Activated naive CD8-positive, alpha-beta T cell (primary cell): ENCODE measurements at regions not wholly inside any gene's neighbourhood (a gene's known extent, or its start where the extent isn't known, plus 50 kb on each side); places are given as distances from the start of the nearest gene placed in this dataset.

ENCODE experiments used
- H3K27ac Mint-ChIP-seq: one replicate; pipeline ENCODE4 v1.8.0; 2021; ENCODE audit warnings: mixed read lengths
- H3K27me3 Mint-ChIP-seq: one replicate; pipeline ENCODE4 v1.8.0; 2021; ENCODE audit warnings: mixed read lengths
- H3K36me3 Mint-ChIP-seq: one replicate; pipeline ENCODE4 v1.8.0; 2021; ENCODE audit warnings: mixed read lengths
- H3K4me1 Mint-ChIP-seq: one replicate; pipeline ENCODE4 v1.8.0; 2021; ENCODE audit warnings: low read depth, mixed read lengths
- H3K4me3 Mint-ChIP-seq: one replicate; pipeline ENCODE4 v1.8.0; 2021; ENCODE audit warnings: mild to moderate bottlenecking, mixed read lengths
- H3K9me3 Mint-ChIP-seq: one replicate; pipeline ENCODE4 v1.8.0; 2021; ENCODE audit warnings: low read depth, mixed read lengths

DNA sequence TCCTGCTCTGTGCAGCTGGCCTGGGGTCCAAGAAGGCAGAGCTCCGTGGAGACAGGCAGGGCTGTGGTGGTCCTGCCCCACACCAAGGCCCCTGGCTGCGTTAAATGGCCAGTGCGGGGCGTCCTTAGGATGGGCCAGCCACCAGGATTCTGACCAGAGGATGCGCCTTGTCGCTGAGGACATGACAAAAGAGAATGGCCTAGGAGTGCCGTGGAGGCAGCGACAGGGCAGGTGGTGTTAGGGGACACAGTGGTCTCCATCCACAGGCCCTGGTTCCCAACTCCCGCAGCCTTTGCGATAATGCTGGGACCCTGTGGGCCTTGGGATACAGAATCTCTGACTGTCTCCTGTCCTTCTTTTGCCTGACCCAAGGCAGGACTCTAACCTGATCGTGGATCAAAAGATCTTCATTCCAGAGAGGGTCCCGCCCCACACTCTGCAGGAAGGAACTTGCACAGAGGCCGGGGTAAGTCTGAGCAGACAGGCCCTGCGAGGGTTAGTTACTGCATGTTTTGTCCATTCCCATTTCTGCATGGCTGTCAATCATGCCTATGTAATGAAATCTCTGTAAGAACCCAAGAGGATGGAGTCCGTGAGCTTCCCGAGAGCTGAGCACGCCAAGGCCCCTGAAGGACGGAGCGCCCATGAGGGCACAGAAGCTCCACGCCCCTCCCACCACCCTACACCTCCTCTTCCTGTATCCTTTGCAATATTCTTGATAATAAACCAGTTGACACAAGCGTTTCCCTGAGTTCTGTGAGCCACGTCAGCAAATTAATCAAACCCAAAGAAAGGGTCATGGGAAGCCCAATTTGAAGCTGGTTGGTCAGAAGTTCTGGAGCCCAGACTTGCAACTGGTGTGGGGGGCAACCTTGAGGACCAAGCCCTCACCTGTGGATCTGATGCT is 251.5 kb upstream of the SALL3 start:
- Mint-ChIP-seq H3K27me3 (peaks cover 4% of the 10 kb centered on the region), H3K36me3 (no peaks in the 10 kb centered on the region), H3K4me1 (no peaks in the 10 kb centered on the region), H3K4me3 (no peak overlapping the region), H3K27ac (no peak overlapping the region), H3K9me3 (no peaks in the 10 kb centered on the region)

DNA sequence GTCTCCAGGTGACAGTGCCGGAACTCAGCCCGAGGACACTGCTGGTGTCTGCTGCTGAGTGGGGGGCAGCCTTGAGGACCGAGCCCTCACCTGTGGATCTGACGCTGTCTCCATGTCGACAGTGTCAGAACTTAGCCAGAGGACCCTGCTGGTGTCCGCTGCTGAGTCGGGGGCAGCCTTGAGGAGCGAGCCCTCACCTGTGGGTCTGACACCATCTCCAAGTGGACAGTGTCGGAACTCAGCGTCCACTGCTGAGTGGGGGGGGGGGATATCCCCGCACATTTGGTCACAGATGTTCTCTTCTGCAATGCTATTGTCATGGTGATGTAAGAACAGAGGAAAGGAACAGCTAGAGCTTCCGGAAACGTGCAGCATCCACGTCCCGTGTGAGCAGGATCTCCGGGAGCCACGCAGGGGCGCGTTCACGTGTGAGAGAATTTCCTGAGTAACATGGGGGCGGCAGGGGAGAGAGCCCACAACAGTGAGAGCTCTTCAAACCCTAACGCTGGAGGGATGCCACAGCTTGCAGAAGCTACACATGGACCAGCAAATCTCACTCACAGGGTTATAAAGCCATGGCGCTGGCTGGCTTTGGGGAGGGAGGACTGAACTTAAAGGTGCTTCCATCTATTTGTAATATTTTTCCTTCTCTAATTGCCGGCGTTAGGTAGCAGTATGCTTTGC is 250.7 kb upstream of the SALL3 start:
- no peaks in the 10 kb centered on the region for H3K36me3 Mint-ChIP-seq
- H3K27ac Mint-ChIP-seq: no peak overlapping the region
- H3K9me3 Mint-ChIP-seq: no peaks in the 10 kb centered on the region
- H3K4me3 Mint-ChIP-seq: no peak overlapping the region
- peaks cover 4% of the 10 kb centered on the region for H3K27me3 Mint-ChIP-seq
- no peaks in the 10 kb centered on the region for H3K4me1 Mint-ChIP-seq

DNA sequence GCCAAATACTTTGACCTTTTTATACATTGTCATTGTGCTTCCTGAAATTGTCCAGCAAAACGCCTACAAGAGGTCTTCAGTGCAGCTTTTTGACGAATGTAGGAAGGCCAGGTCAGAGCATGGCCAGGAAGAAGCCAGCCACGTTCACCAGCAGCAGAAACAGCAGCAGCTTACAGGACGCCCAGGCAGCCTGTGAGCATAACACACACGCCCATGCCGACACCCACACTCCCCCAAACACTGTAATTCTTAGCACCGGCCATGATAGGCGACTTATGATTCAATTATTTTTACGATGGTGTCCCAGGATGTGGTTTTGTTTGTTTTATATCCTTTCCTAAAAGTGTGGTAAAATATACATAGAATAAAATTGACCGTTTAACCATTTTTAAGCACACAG is 249.1 kb upstream of the SALL3 start:
- Mint-ChIP-seq H3K4me3 (no peak overlapping the region), H3K36me3 (no peaks in the 10 kb centered on the region), H3K9me3 (no peaks in the 10 kb centered on the region), H3K27me3 (peaks cover 3% of the 10 kb centered on the region), H3K27ac (no peak overlapping the region), H3K4me1 (no peaks in the 10 kb centered on the region)

DNA sequence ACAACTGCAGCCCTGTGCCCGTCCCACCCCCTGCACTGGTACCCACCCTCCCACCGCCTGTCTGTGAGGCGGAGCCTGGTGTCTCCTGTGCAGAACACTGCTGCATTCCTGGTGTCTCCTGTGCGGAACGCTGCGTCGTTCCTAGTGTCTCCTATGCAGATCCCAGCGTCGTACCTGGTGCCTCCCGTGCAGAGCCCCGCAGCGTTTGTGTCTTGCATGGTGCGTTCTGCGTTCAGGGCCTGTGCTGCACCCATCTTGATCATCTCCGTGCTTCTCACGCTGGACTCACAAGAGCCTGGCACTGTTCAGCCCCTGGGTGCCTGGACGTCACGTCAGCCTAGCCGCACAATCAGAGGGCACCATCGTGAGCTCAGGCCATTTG is 248.6 kb upstream of the SALL3 start:
- H3K27ac Mint-ChIP-seq: no peak overlapping the region
- H3K4me3 Mint-ChIP-seq: no peak overlapping the region
- no peaks in the 10 kb centered on the region for H3K36me3 Mint-ChIP-seq
- peaks cover 3% of the 10 kb centered on the region for H3K27me3 Mint-ChIP-seq
- no peaks in the 10 kb centered on the region for H3K4me1 Mint-ChIP-seq
- no peaks in the 10 kb centered on the region for H3K9me3 Mint-ChIP-seq

DNA sequence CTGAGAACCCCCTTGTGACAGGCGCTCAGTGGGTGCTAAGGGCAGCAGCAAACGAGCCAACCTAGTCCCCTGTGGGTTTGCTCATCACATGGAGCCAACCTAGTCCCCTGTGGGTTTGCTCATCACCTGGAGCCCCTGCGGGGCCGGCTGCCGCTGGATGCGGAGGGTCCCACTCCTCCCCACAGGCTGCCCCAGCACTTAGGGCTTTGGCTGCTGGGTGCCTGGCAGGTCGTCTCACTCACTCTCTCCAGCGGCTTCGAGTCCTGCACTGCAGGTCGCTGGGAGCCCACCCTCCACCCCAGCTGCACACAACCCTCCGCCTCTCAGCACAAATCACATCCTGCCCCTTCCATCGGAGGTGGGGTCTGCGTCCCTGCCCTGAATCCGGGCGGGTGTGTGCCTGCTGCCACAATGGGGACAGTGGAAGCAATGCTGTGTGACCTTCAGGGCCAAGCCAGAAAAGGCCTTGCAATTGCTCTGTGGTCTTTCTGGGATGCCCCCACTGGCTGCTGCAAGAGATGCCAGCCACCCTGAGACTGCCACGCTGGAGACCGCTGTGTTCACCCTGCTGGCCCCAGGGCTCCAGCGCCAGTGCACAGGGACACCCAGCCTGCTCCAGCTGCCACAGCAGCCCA is 248.1 kb upstream of the SALL3 start:
- no peaks in the 10 kb centered on the region for H3K36me3 Mint-ChIP-seq
- H3K27ac Mint-ChIP-seq: no peak overlapping the region
- H3K27me3 Mint-ChIP-seq: peaks cover 3% of the 10 kb centered on the region
- H3K4me1 Mint-ChIP-seq: no peaks in the 10 kb centered on the region
- H3K4me3 Mint-ChIP-seq: no peak overlapping the region
- H3K9me3 Mint-ChIP-seq: no peaks in the 10 kb centered on the region

DNA sequence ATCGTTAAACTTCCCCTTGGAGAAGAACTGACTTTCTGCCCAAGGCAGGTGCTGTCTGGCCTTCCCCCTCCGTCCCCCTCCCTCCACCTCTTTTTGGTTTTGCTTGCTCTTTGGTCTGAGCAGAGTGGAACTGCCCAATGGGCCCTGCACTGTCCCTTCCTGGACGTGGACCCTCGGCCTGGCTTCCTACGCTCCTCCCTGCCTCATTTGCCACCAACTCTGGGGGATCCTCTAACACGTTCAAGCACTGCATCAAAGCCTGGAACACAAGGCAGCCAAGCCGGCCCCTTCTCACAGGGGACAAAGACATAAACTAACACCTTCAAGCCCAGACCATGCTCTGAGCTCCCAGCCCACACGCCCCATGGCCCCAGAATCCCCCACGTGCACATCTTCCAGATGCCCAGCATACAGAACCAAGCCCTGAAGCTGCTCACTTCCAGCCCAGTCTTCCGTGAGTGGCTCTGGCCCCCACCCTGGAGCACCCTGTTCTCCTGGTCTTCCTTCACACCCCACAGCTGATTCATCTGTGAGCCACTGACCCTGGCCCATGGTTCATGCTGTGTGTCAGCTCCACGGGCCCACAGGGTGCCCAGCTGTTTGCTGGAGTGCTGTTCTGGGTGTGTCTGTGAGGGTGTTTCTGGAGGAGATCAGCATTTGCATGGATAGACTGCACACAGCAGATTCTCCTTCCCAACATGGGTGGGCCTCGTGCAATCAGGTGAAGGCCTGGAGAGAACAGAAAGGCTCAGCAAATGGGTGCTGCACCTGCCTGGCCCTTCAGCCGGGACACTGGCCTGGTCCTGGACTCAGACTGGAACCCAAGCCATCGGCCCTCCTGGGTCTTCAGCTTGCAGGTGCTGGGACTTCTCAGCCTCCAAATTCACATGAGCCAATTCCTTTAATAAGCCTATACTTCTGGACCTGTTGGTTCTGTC is 247.1 kb upstream of the SALL3 start:
- Mint-ChIP-seq H3K4me1 (no peaks in the 10 kb centered on the region), H3K27ac (no peak overlapping the region), H3K27me3 (peaks cover 3% of the 10 kb centered on the region), H3K9me3 (no peaks in the 10 kb centered on the region), H3K4me3 (no peak overlapping the region), H3K36me3 (no peaks in the 10 kb centered on the region)

DNA sequence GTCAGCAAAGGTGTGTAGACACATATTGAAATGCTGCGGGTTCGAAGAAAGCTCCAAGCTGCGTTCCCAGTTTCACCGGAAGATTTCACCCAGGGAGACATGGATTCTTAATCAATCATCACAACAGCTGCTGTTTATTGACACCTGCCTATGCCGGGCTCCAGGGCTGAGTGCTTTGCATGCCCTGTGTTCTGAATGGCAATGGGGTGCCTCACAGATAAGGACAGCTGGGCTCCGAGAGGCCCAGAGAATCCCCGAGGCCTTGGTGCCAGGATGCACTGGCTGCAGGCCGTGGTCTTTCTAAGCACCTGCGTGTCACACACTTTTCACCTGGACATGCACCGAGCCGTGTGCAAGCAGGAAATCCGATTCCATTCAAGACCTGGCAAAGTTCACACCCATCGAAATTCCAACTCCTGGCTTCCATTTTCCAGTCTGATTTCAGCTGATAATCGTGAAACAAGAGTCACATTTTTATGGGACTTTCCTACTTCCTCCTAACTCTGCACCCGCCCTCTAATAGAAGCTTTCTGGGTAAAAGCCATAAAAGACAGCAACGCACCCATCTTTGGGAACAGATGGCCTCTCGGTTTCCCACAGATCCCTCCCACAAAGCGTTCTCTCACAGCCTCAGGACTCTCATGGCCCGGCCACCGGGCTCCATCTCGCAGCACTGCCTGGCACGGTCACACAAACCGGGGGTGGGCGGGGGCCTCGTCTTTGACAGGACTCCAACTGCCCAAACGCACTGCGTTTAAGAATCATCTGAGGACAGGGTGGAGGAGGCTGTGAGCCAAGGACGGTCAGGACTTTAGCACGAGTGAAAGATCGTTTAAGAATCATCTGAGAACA is 245.6 kb upstream of the SALL3 start:
- Mint-ChIP-seq H3K36me3 (no peaks in the 10 kb centered on the region), H3K27me3 (peaks cover 3% of the 10 kb centered on the region), H3K4me1 (no peaks in the 10 kb centered on the region), H3K27ac (no peak overlapping the region), H3K9me3 (no peaks in the 10 kb centered on the region), H3K4me3 (no peak overlapping the region)

DNA sequence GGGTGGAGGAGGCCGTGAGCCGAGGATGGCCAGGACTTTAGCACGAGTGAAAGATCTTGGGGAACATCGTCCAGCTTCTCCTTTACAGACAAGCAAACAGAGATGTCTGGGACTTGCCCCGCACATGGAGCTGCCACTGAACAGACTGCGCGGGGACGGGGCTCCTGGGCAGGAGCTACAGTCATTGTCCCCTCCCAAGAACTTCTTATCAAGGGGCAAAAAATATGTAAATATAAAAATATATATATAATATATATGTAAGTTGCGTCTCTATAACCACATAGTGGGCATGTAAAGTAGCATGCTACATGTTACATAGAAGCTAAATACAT is 245.0 kb upstream of the SALL3 start:
- H3K27ac Mint-ChIP-seq: no peak overlapping the region
- H3K4me1 Mint-ChIP-seq: no peaks in the 10 kb centered on the region
- no peaks in the 10 kb centered on the region for H3K9me3 Mint-ChIP-seq
- no peaks in the 10 kb centered on the region for H3K36me3 Mint-ChIP-seq
- no peak overlapping the region for H3K4me3 Mint-ChIP-seq
- H3K27me3 Mint-ChIP-seq: peaks cover 3% of the 10 kb centered on the region

DNA sequence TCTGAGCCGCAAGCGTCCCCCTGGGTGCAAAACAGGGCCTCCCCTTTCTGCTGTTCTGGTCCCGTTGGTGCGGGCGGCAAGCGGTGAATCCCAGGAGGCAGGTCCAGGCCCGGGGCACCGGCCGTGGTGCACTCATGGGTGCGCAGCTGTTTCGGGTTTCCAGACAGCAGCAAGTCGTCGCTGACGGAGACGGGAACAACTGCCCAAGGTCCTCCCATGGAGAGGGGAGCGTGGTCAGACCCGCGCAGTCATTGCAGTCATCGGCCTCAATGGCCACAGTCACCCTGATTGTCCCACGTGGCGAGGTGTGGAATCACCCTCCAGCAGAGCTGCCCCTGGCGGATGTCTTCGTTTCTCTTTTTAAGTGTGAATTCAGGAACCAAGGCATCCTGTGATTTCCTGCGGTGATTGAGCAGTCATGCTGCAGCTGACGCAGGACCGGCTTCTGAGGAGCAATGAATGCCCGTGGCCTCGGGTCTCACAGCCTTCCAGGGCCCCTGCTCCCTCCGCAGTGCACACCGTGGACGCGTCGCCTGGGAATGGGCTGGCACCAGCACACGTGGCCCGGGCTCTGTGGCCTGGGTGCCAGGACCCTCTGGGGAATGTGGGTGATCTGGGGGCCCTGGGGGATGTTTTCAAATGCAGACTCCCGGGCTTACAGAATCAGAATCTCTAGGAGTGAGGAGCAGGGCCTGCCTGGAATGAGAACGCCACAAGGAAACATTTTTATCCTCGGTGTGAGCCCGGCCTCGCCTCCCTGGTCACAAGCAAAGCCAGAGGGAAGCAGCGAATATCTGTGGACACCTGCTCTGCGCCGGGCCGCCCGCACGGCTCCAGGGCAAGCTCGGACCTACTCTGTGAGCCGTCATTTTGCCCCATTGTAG is 244.2 kb upstream of the SALL3 start:
- H3K36me3 Mint-ChIP-seq: no peaks in the 10 kb centered on the region
- no peaks in the 10 kb centered on the region for H3K9me3 Mint-ChIP-seq
- peaks cover 3% of the 10 kb centered on the region for H3K27me3 Mint-ChIP-seq
- H3K4me1 Mint-ChIP-seq: no peaks in the 10 kb centered on the region
- H3K4me3 Mint-ChIP-seq: no peak overlapping the region
- H3K27ac Mint-ChIP-seq: no peak overlapping the region

DNA sequence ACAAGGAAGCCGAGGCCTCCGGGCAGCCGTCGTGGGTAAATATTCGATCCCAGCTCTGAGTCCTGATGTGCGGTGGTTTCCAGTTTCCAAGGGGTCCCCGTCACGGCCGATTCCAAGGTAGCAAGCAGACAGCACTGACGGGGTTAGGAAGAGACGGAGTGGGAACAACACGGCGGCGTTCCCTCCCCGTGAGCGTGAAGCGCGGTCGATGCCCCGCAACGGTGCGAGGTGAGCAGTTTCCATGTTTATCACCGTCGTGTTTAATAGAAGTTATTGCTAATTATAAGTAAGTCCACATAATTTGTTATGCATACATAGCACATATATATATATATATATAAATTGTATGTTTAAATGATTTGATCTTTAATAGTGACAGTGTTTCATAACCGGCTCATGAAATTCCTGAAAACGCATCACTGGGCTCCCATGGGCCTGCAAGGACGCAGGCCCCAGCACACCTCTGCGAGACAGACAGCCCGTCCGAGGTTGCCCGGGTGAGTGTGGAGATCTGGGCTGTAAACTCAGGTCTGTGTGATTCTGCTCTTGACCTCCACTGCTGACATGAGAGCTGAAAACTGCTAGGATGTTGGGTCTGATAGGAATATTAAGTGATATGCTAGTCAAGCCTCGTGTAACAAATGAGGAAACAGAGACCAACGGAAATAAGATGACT is 243.5 kb upstream of the SALL3 start:
- Mint-ChIP-seq H3K27me3 (peaks cover 3% of the 10 kb centered on the region), H3K36me3 (no peaks in the 10 kb centered on the region), H3K4me1 (no peaks in the 10 kb centered on the region), H3K4me3 (no peak overlapping the region), H3K27ac (no peak overlapping the region), H3K9me3 (no peaks in the 10 kb centered on the region)

DNA sequence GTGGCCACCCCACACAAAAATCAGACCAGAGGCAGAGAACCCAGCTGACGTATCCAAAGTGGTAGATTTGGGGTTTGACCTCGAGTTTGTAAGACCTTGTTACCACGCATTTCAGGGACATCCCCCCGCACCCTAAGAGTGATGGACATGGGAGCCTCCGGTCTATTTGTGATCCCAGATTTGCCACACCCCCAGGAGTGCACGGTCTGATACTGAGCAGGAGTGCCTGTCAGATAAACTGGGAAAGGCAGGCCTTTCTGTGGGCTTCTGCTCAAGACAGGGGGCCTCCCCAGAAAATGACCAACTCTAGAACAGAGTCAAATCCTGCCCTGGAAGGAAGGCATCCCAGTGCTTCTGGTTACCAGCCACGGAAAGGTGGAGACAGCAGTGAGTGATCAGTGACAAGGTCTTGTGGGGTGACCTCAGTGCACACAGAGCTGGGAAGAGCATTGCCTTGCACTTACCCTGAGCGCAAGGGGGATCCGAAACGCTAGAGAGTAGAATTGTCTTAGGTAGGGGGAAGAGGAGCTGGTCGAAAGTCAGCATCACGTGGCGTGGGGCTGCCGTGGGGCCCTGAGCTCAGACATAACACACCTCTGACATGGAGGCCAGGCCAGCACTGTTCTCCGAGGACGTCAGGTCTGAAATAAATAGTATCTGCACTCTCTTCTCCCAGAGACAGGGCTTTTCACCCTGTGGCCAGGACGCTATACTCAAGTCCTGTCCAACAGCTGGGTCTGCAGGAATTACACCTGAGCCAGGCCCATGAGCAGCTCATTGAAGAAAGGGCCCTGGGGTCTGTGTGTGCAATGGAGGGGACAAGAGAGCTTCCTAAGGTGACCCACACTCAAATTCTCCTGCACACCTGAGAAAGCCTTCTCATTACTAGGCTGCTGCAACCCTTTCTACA is 242.4 kb upstream of the SALL3 start:
- Mint-ChIP-seq H3K9me3 (no peaks in the 10 kb centered on the region), H3K27ac (no peak overlapping the region), H3K4me1 (no peaks in the 10 kb centered on the region), H3K36me3 (no peaks in the 10 kb centered on the region), H3K27me3 (peaks cover 2% of the 10 kb centered on the region), H3K4me3 (no peak overlapping the region)

DNA sequence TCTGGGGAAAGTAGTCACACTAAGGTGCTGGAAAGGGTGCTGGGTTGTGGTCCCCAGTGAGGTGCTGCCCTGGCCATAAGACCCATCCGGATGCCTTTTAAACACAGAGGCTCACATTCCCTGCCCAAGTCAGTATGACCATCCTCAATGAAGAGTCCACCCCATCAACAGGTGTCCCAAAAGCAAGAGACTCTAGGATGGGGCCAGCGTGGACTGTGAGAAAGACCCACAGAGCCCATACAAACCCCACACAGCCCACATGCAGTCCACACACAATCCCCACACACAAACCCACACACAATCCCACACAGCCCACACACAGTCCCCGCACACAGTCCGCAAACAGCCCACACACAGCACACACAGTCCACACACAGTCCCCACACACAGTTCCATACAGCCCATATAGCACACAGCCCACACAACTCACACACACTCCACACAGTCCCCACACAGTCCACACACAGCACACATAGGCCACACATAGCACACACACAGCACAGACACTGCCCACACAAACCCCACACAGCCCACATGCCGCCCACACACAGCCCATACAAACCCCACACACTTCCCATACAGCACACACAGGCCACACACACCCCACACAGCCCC is 241.4 kb upstream of the SALL3 start:
- no peaks in the 10 kb centered on the region for H3K27me3 Mint-ChIP-seq
- H3K36me3 Mint-ChIP-seq: no peaks in the 10 kb centered on the region
- no peaks in the 10 kb centered on the region for H3K4me1 Mint-ChIP-seq
- no peak overlapping the region for H3K4me3 Mint-ChIP-seq
- no peaks in the 10 kb centered on the region for H3K9me3 Mint-ChIP-seq
- no peak overlapping the region for H3K27ac Mint-ChIP-seq
